ENCODE measurements at regions not wholly inside any gene's neighbourhood (a gene's known extent, or its start where the extent isn't known, plus 50 kb on each side); places are given as distances from the start of the nearest gene placed in this dataset.

DNA sequence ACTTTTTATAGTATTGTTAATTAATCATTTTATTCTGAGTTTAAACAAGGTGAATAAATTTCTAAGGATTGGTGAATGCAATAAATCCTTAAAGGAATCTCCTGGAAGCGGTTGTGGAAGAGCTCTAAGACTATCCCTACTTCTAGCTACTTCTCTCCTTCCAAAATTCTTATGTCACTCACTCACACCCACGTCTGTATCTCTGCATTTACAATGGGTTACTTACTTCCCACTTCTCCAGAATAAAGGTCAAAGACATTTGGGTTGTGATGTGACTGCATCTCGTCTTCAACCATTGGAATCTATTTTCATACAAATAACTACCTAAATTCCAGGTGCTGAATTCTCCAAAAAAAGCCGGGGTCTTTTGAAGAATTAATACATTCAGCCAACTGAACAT, 234.2 kb upstream of the MDFIC2 start:
- no peak for TF ChIP-seq CREM (CRISPR knock-in tag; IDR thresholded peaks at IDR 0.05)
- TF ChIP-seq ZBTB21 (CRISPR knock-in tag; IDR thresholded peaks at IDR 0.05; ENCODE audit: borderline replicate concordance): no peak
- TF ChIP-seq, protein P1, sequence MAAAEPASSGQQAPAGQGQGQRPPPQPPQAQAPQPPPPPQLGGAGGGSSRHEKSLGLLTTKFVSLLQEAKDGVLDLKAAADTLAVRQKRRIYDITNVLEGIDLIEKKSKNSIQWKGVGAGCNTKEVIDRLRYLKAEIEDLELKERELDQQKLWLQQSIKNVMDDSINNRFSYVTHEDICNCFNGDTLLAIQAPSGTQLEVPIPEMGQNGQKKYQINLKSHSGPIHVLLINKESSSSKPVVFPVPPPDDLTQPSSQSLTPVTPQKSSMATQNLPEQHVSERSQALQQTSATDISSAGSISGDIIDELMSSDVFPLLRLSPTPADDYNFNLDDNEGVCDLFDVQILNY (CRISPR knock-in tag; IDR thresholded peaks at IDR 0.05): no peak
- TF ChIP-seq, protein P2, sequence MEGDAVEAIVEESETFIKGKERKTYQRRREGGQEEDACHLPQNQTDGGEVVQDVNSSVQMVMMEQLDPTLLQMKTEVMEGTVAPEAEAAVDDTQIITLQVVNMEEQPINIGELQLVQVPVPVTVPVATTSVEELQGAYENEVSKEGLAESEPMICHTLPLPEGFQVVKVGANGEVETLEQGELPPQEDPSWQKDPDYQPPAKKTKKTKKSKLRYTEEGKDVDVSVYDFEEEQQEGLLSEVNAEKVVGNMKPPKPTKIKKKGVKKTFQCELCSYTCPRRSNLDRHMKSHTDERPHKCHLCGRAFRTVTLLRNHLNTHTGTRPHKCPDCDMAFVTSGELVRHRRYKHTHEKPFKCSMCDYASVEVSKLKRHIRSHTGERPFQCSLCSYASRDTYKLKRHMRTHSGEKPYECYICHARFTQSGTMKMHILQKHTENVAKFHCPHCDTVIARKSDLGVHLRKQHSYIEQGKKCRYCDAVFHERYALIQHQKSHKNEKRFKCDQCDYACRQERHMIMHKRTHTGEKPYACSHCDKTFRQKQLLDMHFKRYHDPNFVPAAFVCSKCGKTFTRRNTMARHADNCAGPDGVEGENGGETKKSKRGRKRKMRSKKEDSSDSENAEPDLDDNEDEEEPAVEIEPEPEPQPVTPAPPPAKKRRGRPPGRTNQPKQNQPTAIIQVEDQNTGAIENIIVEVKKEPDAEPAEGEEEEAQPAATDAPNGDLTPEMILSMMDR (IDR thresholded peaks at IDR 0.05): no peak
- TF ChIP-seq, protein P3, sequence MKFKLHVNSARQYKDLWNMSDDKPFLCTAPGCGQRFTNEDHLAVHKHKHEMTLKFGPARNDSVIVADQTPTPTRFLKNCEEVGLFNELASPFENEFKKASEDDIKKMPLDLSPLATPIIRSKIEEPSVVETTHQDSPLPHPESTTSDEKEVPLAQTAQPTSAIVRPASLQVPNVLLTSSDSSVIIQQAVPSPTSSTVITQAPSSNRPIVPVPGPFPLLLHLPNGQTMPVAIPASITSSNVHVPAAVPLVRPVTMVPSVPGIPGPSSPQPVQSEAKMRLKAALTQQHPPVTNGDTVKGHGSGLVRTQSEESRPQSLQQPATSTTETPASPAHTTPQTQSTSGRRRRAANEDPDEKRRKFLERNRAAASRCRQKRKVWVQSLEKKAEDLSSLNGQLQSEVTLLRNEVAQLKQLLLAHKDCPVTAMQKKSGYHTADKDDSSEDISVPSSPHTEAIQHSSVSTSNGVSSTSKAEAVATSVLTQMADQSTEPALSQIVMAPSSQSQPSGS (CRISPR knock-in tag; IDR thresholded peaks at IDR 0.05; ENCODE audit: borderline replicate concordance, low read depth): no peak
- no peak for TF ChIP-seq SP1 (CRISPR knock-in tag; conservative IDR thresholded peaks at IDR 0.05)

Data from WTC11 (cell line).